ENCODE measurements at regions not wholly inside any gene's neighbourhood (a gene's known extent, or its start where the extent isn't known, plus 50 kb on each side); places are given as distances from the start of the nearest gene placed in this dataset.

DNA sequence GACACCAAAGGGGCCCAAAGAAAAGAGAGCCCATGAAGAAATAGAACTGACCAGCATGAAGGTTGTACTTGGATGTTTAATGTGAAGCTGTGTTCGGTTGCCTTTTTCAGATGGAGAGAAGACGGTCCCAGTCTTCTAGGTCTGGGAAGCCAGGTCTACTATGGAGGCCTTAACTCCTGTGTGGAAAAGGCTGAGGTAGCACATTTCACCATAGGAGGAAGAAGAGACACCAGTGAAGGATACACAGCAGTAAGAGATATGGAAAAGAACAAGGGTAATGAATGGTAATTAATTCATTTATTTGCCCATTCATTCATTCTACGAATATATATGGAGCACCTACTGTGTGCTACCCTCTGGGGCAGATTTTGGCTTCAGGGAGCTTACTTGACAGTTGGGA lies 151.6 kb upstream of the PLEKHG7 start:
- Histone ChIP-seq H3K36me3 (ENCODE audit: control insufficient read depth in 2 of 2, insufficient read depth in 2 of 2, low read length in 1 of 2) (no peaks in the 10 kb centered on the region), H3K9ac (ENCODE audit: control insufficient read depth, insufficient read depth, low read length) (peak overlapping the region; percentile 45), H3K27ac (ENCODE audit: control insufficient read depth, insufficient read depth) (peak overlapping the region; percentile 98), H2AFZ (ENCODE audit: control insufficient read depth, low read depth, low read length) (no peak overlapping the region), H3K4me2 (ENCODE audit: control insufficient read depth, insufficient read depth) (no peak overlapping the region), H3K4me3 (peak overlapping the region; percentile 17; the same call in 1 of the 2 replicates), H3K79me2 (ENCODE audit: control insufficient read depth, insufficient read depth, low read length) (peaks cover 4% of the 10 kb centered on the region), H4K20me1 (ENCODE audit: control insufficient read depth, insufficient read depth) (no peaks in the 10 kb centered on the region), H3K27me3 (replicated peaks in 1 of 2; ENCODE audit: control insufficient read depth in 2 of 2, insufficient read depth in 2 of 2, low read length in 1 of 2) (no peaks in the 10 kb centered on the region), H3K4me1 (ENCODE audit: control insufficient read depth, insufficient read depth, low read length) (peaks cover 62% of the 10 kb centered on the region), H3K9me3 (replicated peaks; ENCODE audit: control insufficient read depth, insufficient read depth, low read length) (no peaks in the 10 kb centered on the region)
- ATAC-seq = no peak
- 80% methylated on average over 3 of the region's 3 CpGs for WGBS (ENCODE audit: insufficient coverage, insufficient replicate concordance, low lambda C conversion rate, missing lambda C conversion rate)
- DNase-seq (ENCODE audit: low read depth, low spot score) = no peak
- RAD21 ChIA-PET (ENCODE audit: unreplicated experiment) = interaction anchor here (0.7 to 15.5 kb wide), 20 partner anchors 7 to 405 kb away, joined by 3 to 346 read pairs (median 4); partner anchors contain the start of gene BTG1
- SMC1A ChIA-PET (ENCODE audit: uncharacterized antibody, unreplicated experiment) = interaction anchor here (0.7 to 9.6 kb wide), 30 partner anchors 8 to 517 kb away, joined by 3 to 228 read pairs (median 4); no protein-coding TSS in a partner anchor
- no peak for TF ChIP-seq ZBTB40 (IDR thresholded peaks at IDR 0.05; ENCODE audit: borderline replicate concordance)
- no peak for TF ChIP-seq CUX1 (IDR thresholded peaks at IDR 0.05; ENCODE audit: insufficient replicate concordance, low read depth, low read length)
- TF ChIP-seq, protein P1, sequence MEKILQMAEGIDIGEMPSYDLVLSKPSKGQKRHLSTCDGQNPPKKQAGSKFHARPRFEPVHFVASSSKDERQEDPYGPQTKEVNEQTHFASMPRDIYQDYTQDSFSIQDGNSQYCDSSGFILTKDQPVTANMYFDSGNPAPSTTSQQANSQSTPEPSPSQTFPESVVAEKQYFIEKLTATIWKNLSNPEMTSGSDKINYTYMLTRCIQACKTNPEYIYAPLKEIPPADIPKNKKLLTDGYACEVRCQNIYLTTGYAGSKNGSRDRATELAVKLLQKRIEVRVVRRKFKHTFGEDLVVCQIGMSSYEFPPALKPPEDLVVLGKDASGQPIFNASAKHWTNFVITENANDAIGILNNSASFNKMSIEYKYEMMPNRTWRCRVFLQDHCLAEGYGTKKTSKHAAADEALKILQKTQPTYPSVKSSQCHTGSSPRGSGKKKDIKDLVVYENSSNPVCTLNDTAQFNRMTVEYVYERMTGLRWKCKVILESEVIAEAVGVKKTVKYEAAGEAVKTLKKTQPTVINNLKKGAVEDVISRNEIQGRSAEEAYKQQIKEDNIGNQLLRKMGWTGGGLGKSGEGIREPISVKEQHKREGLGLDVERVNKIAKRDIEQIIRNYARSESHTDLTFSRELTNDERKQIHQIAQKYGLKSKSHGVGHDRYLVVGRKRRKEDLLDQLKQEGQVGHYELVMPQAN (conservative IDR thresholded peaks at IDR 0.05) = no peak
- no peak for TF ChIP-seq CREM (IDR thresholded peaks at IDR 0.05; ENCODE audit: low read depth)
- peak; percentile 58; the same call in 1 of the 2 replicates for TF ChIP-seq ZNF24 (IDR thresholded peaks at IDR 0.05)
- BruUV-seq (replicated peaks) = TSS peak; percentile 83
- CTCF ChIA-PET = interaction anchor here (0.7 to 2.9 kb wide), 8 partner anchors 18 to 407 kb away, joined by 3 to 16 read pairs (median 6); partner anchors contain the start of gene BTG1
- intact Hi-C loops (cut with micrococcal nuclease; ENCODE audit: unreplicated experiment) (no loop called here), in situ Hi-C loops (cut with MboI) (loop anchor here (25.0 kb wide), 1 partner anchor 89 kb away; no protein-coding TSS in a partner anchor)
- FAIRE-seq = no peak
- POLR2A ChIA-PET = interaction anchor here (0.7 to 15.5 kb wide), 11 partner anchors 8 to 405 kb away, joined by 3 to 204 read pairs (median 4); partner anchors contain the start of gene BTG1

Measured in GM12878 (cell line).